OCI-LY1 (cell line): ENCODE measurements at regions not wholly inside any gene's neighbourhood (a gene's known extent, or its start where the extent isn't known, plus 50 kb on each side); places are given as distances from the start of the nearest gene placed in this dataset.

Experiments used
- H2AFZ ChIP-seq: fragments of 200-600 bp; sonication (generic), shearing (Covaris generic); 2 replicates; pipeline ENCODE4 v1.6.0; 2014; ENCODE audit warnings: antibody characterized with exemption, mild to moderate bottlenecking, low read length
- H3F3A ChIP-seq: fragments of 200-600 bp; sonication (generic), shearing (Covaris generic); 2 replicates; pipeline ENCODE4 v1.6.0; 2014; ENCODE audit warnings: mild to moderate bottlenecking, antibody characterized with exemption, low read length, moderate library complexity; ENCODE audit not compliant: insufficient read depth
- H3K27ac ChIP-seq: fragments of 200-600 bp; sonication (generic); 2 replicates; pipeline ENCODE4 v1.5.1; 2014; ENCODE audit warnings: low read length, mixed run types, mild to moderate bottlenecking, low read depth; ENCODE audit not compliant: poor library complexity, severe bottlenecking
- H3K27me3 ChIP-seq: fragments of 200-600 bp; sonication (generic); 2 replicates; pipeline ENCODE4 v1.6.0; 2014; ENCODE audit warnings: antibody characterized with exemption, mild to moderate bottlenecking, low read length, moderate library complexity; ENCODE audit not compliant: insufficient read depth
- H3K36me3 ChIP-seq: fragments of 200-600 bp; sonication (generic); 2 replicates; pipeline ENCODE4 v1.6.1; 2014; ENCODE audit warnings: mild to moderate bottlenecking, antibody characterized with exemption, low read length, moderate library complexity, mixed read lengths; ENCODE audit not compliant: insufficient read depth
- H3K4me1 ChIP-seq: fragments of 200-600 bp; sonication (generic); 2 replicates; pipeline ENCODE4 v1.5.1; 2014; ENCODE audit warnings: mild to moderate bottlenecking, low read length, moderate library complexity; ENCODE audit not compliant: insufficient read depth, severe bottlenecking
- H3K4me2 ChIP-seq: fragments of 200-600 bp; sonication (generic), shearing (Covaris generic); 2 replicates; pipeline ENCODE4 v1.6.1; 2014; ENCODE audit warnings: low read length
- H3K4me3 ChIP-seq: fragments of 200-600 bp; sonication (generic); 2 replicates; pipeline ENCODE4 v1.5.1; 2014; ENCODE audit warnings: low read length, low read depth, mild to moderate bottlenecking, mixed read lengths; ENCODE audit not compliant: poor library complexity, severe bottlenecking
- H3K79me2 ChIP-seq: fragments of 200-600 bp; shearing (Covaris generic); 2 replicates; pipeline ENCODE4 v1.6.1; 2016; ENCODE audit warnings: mixed run types, low read length, mixed read lengths; ENCODE audit not compliant: insufficient read depth
- H3K9ac ChIP-seq: fragments of 200-600 bp; sonication (generic), shearing (Covaris generic); 2 replicates; pipeline ENCODE4 v1.6.1; 2014; ENCODE audit warnings: mild to moderate bottlenecking, low read length, mixed read lengths
- H3K9me2 ChIP-seq: fragments of 200-600 bp; sonication (generic), shearing (Covaris generic); 2 replicates; pipeline ENCODE4 v1.6.1; 2014; ENCODE audit warnings: low read depth, mild to moderate bottlenecking, low read length, mixed read lengths
- H3K9me3 ChIP-seq: fragments of 200-600 bp; shearing (Covaris generic); 2 replicates; pipeline ENCODE4 v1.6.1; 2014; ENCODE audit warnings: low read length, mixed read lengths
- H4K20me1 ChIP-seq: fragments of 200-600 bp; sonication (generic), shearing (Covaris generic); 2 replicates; pipeline ENCODE4 v1.6.0; 2016; ENCODE audit warnings: mild to moderate bottlenecking, low read length; ENCODE audit not compliant: insufficient read depth
- CTCF ChIP-seq: fragments of 200-600 bp; sonication (generic), shearing (Covaris generic); IDR thresholded peaks from 2 replicates; pipeline ENCODE4 v1.5.1; 2017; ENCODE audit warnings: mild to moderate bottlenecking, antibody characterized with exemption, low read length, moderate library complexity, mixed read lengths
- EZH2 ChIP-seq: fragments of 200-600 bp; sonication (generic), shearing (Covaris generic); IDR thresholded peaks from 2 replicates; pipeline ENCODE4 v1.8.0; 2017; ENCODE audit warnings: borderline replicate concordance, mixed run types, mild to moderate bottlenecking, antibody characterized with exemption, low read length, moderate library complexity, mixed read lengths

- H3K9ac ChIP-seq: no peak overlapping the region
- H3F3A ChIP-seq: no peaks in the 10 kb centered on the region
- no peaks in the 10 kb centered on the region for H3K9me3 ChIP-seq
- no peaks in the 10 kb centered on the region for H3K9me2 ChIP-seq
- H3K36me3 ChIP-seq: no peaks in the 10 kb centered on the region
- H3K27ac ChIP-seq: no peak overlapping the region
- H3K4me2 ChIP-seq: no peak overlapping the region
- H3K4me3 ChIP-seq: no peak overlapping the region
- no peaks in the 10 kb centered on the region for H3K27me3 ChIP-seq
- no peak overlapping the region for H2AFZ ChIP-seq
- H3K79me2 ChIP-seq: no peaks in the 10 kb centered on the region
- H3K4me1 ChIP-seq: no peaks in the 10 kb centered on the region
- TF ChIP-seq CTCF (peak; percentile 56), EZH2 (no peak)
- no peaks in the 10 kb centered on the region for H4K20me1 ChIP-seq
Observed at GRCh38 chr14:28294834-28295440, 471.6 kb upstream of the FOXG1 start.

- Histone ChIP-seq H3K4me1 (no peaks in the 10 kb centered on the region), H3K9ac (no peak overlapping the region), H3K36me3 (no peaks in the 10 kb centered on the region), H2AFZ (no peak overlapping the region), H3K4me2 (no peak overlapping the region), H3K4me3 (no peak overlapping the region), H3K27me3 (no peaks in the 10 kb centered on the region), H3K27ac (no peak overlapping the region), H3K79me2 (no peaks in the 10 kb centered on the region), H4K20me1 (no peaks in the 10 kb centered on the region), H3K9me2 (no peaks in the 10 kb centered on the region), H3K9me3 (no peaks in the 10 kb centered on the region), H3F3A (no peaks in the 10 kb centered on the region)
- TF ChIP-seq CTCF (no peak), EZH2 (no peak)
Observed at GRCh38 chr14:28297559-28297958, 469.0 kb upstream of the FOXG1 start.

- Histone ChIP-seq H3K4me3 (no peak overlapping the region), H4K20me1 (no peaks in the 10 kb centered on the region), H3K27me3 (no peaks in the 10 kb centered on the region), H3K27ac (no peak overlapping the region), H3K4me1 (no peaks in the 10 kb centered on the region), H3K36me3 (no peaks in the 10 kb centered on the region), H3K79me2 (no peaks in the 10 kb centered on the region), H3K9ac (no peak overlapping the region), H3K4me2 (no peak overlapping the region), H3K9me2 (no peaks in the 10 kb centered on the region), H3F3A (no peaks in the 10 kb centered on the region), H3K9me3 (no peaks in the 10 kb centered on the region), H2AFZ (no peak overlapping the region)
- TF ChIP-seq EZH2 (no peak), CTCF (no peak)
Observed at GRCh38 chr14:28298156-28298555, 468.4 kb upstream of the FOXG1 start.
